ENCODE measurements at regions not wholly inside any gene's neighbourhood (a gene's known extent, or its start where the extent isn't known, plus 50 kb on each side); places are given as distances from the start of the nearest gene placed in this dataset.

GRCh38 chr2:6139916-6140315, 447.7 kb downstream of the SOX11 start:
- H2BK20ac ChIP-seq (ENCODE audit: low read length), result no peak overlapping the region
- DNase-seq (ENCODE audit: low read depth in 1 of 2, low spot score in 2 of 2), result no peak
- H2BK120ac ChIP-seq (replicated peaks; ENCODE audit: low read depth, low read length), result no peak overlapping the region
- H3K4me3 ChIP-seq (ENCODE audit: extremely low read depth in 1 of 4, insufficient read depth in 2 of 4, low read depth in 3 of 4, low read length in 4 of 4), result no peak overlapping the region
- H4K20me1 ChIP-seq (replicated peaks in 1 of 2; ENCODE audit: control insufficient read depth in 1 of 2, insufficient read depth in 2 of 2, low read length in 2 of 2), result no peaks in the 10 kb centered on the region
- H3K56ac ChIP-seq (replicated peaks; ENCODE audit: insufficient read length, low read depth, low read length), result no peak overlapping the region
- no peaks in the 10 kb centered on the region for H3K36me3 ChIP-seq (ENCODE audit: control insufficient read depth in 2 of 4, insufficient read depth in 4 of 4, low read length in 3 of 4)
- no peak overlapping the region for H3K4me2 ChIP-seq (ENCODE audit: insufficient read depth in 1 of 2, low read depth in 2 of 2, low read length in 2 of 2)
- H2AFZ ChIP-seq (ENCODE audit: low read length), result no peak overlapping the region
- H2BK12ac ChIP-seq (ENCODE audit: low read depth, low read length), result no peak overlapping the region
- H3K4me1 ChIP-seq (replicated peaks in 1 of 4; ENCODE audit: control insufficient read depth in 3 of 4, insufficient read depth in 4 of 4, low read length in 3 of 4), result no peaks in the 10 kb centered on the region
- no peak overlapping the region for H3K23ac ChIP-seq (ENCODE audit: insufficient read length)
- no peak for TF ChIP-seq SP1 (IDR thresholded peaks at IDR 0.05; ENCODE audit: low read depth, low read length)
- H3K23me2 ChIP-seq (ENCODE audit: low read depth, low read length), result no peaks in the 10 kb centered on the region
- POLR2A ChIA-PET (ENCODE audit: partially characterized antibody), result no interaction called here
- no peak overlapping the region for H4K91ac ChIP-seq (replicated peaks; ENCODE audit: insufficient read length, low read length)
- no peak overlapping the region for H3K18ac ChIP-seq (ENCODE audit: extremely low read depth, low read length)
- H3K79me2 ChIP-seq (ENCODE audit: control insufficient read depth in 1 of 2, insufficient read depth in 2 of 2, low read length in 2 of 2), result no peaks in the 10 kb centered on the region
- H3K79me1 ChIP-seq (ENCODE audit: low read depth, low read length), result no peaks in the 10 kb centered on the region
- no peak overlapping the region for H3K27ac ChIP-seq (ENCODE audit: low read depth, low read length)
- H4K8ac ChIP-seq (ENCODE audit: extremely low read depth, insufficient read depth, low read length), result no peak overlapping the region
- H3K9me3 ChIP-seq (ENCODE audit: insufficient read depth in 2 of 2, low read depth in 1 of 2, low read length in 1 of 2), result peaks cover 0 to 3% of the 10 kb centered on the region in 2 experiments; a peak in 1 of 4 replicates
- no peak overlapping the region for H4K5ac ChIP-seq (ENCODE audit: insufficient read length, low read depth, low read length)
- no peak overlapping the region for H2AK5ac ChIP-seq (ENCODE audit: low read depth, low read length)
- FAIRE-seq, result no peak
- H2BK15ac ChIP-seq (ENCODE audit: low read length), result no peak overlapping the region
- CTCF ChIA-PET (ENCODE audit: partially characterized antibody), result no interaction called here
- H3K9ac ChIP-seq (replicated peaks in 1 of 4; ENCODE audit: extremely low read depth in 1 of 4, low read depth in 3 of 4, low read length in 3 of 4), result no peak overlapping the region
- H3K27me3 ChIP-seq (replicated peaks in 1 of 4; ENCODE audit: control insufficient read depth in 3 of 4, extremely low read depth in 1 of 4, insufficient read depth in 3 of 4, low read length in 3 of 4), result no peaks in the 10 kb centered on the region
- H3K4ac ChIP-seq (replicated peaks; ENCODE audit: insufficient read length, low read depth, low read length), result no peak overlapping the region
- WGBS, 2 experiments (ENCODE audit: extremely low coverage in 1 of 2, insufficient coverage in 1 of 2, insufficient read length in 1 of 2, insufficient replicate concordance in 2 of 2, low coverage in 1 of 2, low lambda C conversion rate in 2 of 2, missing lambda C conversion rate in 1 of 2), result 77% methylated on average over 1 of the region's 1 CpG; no CpG with 5 or more reads in 1 of the 2 experiments
- no peak overlapping the region for H3K14ac ChIP-seq (ENCODE audit: insufficient read length)
- H2BK5ac ChIP-seq (ENCODE audit: low read depth, low read length), result no peak overlapping the region

All from H1 (cell line).